GM18858 (cell line): ENCODE measurements at regions not wholly inside any gene's neighbourhood (a gene's known extent, or its start where the extent isn't known, plus 50 kb on each side); places are given as distances from the start of the nearest gene placed in this dataset.

Experiments
- ATAC-seq: cut with Tn5 transposase; IDR thresholded peaks from one replicate; pipeline ENCODE4 v1.9.1; 2021; ENCODE audit not compliant: unreplicated experiment

GRCh38 chr4:57633212-57633859, 523.2 kb upstream of the IGFBP7 start:
- ATAC-seq = no peak

GRCh38 chr4:57632564-57632963, 522.4 kb upstream of the IGFBP7 start:
- no peak for ATAC-seq

GRCh38 chr4:57631147-57631546, 521.0 kb upstream of the IGFBP7 start:
- ATAC-seq = no peak

- no peak for ATAC-seq
Observed at GRCh38 chr4:57628004-57628403, 517.8 kb upstream of the IGFBP7 start.

GRCh38 chr4:57614257-57614932, 504.2 kb upstream of the IGFBP7 start:
- ATAC-seq = no peak

- no peak for ATAC-seq
Observed at GRCh38 chr4:57612279-57612678, 502.1 kb upstream of the IGFBP7 start.

GRCh38 chr4:57607566-57608180, 497.5 kb upstream of the IGFBP7 start:
- no peak for ATAC-seq

- no peak for ATAC-seq
Observed at GRCh38 chr4:57605376-57605775, 495.2 kb upstream of the IGFBP7 start.

GRCh38 chr4:57602141-57602540, 492.0 kb upstream of the IGFBP7 start:
- no peak for ATAC-seq

GRCh38 chr4:57591073-57591472, 480.9 kb upstream of the IGFBP7 start:
- ATAC-seq = no peak

- no peak for ATAC-seq
Observed at GRCh38 chr4:57588557-57588956, 478.4 kb upstream of the IGFBP7 start.

- ATAC-seq = no peak
Observed at GRCh38 chr4:57580710-57581599, 470.8 kb upstream of the IGFBP7 start.

GRCh38 chr4:57575426-57575825, 465.2 kb upstream of the IGFBP7 start:
- no peak for ATAC-seq

GRCh38 chr4:57554556-57555092, 444.4 kb upstream of the IGFBP7 start:
- ATAC-seq = no peak

GRCh38 chr4:57553728-57554127, 443.5 kb upstream of the IGFBP7 start:
- ATAC-seq = no peak

- no peak for ATAC-seq
Observed at GRCh38 chr4:57550198-57550597, 440.0 kb upstream of the IGFBP7 start.

GRCh38 chr4:57548856-57549255, 438.7 kb upstream of the IGFBP7 start:
- ATAC-seq = no peak

GRCh38 chr4:57544811-57545654, 434.8 kb upstream of the IGFBP7 start:
- ATAC-seq = no peak

- no peak for ATAC-seq
Observed at GRCh38 chr4:57504797-57505530, 394.8 kb upstream of the IGFBP7 start.

- ATAC-seq = no peak
Observed at GRCh38 chr4:57504139-57504538, 394.0 kb upstream of the IGFBP7 start.
